ENCODE measurements at regions not wholly inside any gene's neighbourhood (a gene's known extent, or its start where the extent isn't known, plus 50 kb on each side); places are given as distances from the start of the nearest gene placed in this dataset.

DNA sequence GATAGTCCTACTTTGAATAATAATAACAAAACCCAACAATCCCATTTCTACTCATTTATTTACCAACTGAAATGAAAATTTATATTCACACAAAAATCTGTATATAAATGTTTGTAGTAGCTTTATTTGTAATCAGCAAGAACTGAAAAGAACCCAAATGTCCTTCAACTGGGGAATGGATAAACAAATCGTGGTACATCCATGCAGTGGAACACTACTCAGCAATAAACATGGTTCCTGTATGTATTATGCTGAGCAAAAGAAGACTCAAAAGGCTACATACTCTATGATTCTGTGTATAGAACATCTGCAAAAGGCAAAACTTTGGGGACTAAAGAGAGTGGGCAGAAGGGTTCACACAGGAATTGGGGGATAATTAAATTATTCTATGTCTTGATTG, 136.1 kb upstream of the HAND1 start:
- TF ChIP-seq, protein P1, sequence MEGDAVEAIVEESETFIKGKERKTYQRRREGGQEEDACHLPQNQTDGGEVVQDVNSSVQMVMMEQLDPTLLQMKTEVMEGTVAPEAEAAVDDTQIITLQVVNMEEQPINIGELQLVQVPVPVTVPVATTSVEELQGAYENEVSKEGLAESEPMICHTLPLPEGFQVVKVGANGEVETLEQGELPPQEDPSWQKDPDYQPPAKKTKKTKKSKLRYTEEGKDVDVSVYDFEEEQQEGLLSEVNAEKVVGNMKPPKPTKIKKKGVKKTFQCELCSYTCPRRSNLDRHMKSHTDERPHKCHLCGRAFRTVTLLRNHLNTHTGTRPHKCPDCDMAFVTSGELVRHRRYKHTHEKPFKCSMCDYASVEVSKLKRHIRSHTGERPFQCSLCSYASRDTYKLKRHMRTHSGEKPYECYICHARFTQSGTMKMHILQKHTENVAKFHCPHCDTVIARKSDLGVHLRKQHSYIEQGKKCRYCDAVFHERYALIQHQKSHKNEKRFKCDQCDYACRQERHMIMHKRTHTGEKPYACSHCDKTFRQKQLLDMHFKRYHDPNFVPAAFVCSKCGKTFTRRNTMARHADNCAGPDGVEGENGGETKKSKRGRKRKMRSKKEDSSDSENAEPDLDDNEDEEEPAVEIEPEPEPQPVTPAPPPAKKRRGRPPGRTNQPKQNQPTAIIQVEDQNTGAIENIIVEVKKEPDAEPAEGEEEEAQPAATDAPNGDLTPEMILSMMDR (IDR thresholded peaks at IDR 0.05; ENCODE audit: unreplicated experiment): no peak
- CTCF ChIA-PET: no interaction called here
- H3K4me3 Mint-ChIP-seq (ENCODE audit: low read depth, unreplicated experiment): no peak overlapping the region
- peaks cover 9% of the 10 kb centered on the region for H3K4me1 Mint-ChIP-seq (ENCODE audit: low read depth, unreplicated experiment)
- H3K36me3 Mint-ChIP-seq (ENCODE audit: insufficient read depth, unreplicated experiment): no peaks in the 10 kb centered on the region
- intact Hi-C loops (cut with micrococcal nuclease; ENCODE audit: unreplicated experiment): loop anchor here (5.0 kb wide), 1 partner anchor 192 kb away; no protein-coding TSS in a partner anchor
- no peak for DNase-seq
- no peak overlapping the region for H3K27ac Mint-ChIP-seq (ENCODE audit: unreplicated experiment)
- H3K9me3 Mint-ChIP-seq (ENCODE audit: low read depth, unreplicated experiment): no peaks in the 10 kb centered on the region
- peaks cover 84% of the 10 kb centered on the region for H3K27me3 Mint-ChIP-seq (ENCODE audit: unreplicated experiment)
- no TSS peak for BruUV-seq (replicated peaks)

DNA sequence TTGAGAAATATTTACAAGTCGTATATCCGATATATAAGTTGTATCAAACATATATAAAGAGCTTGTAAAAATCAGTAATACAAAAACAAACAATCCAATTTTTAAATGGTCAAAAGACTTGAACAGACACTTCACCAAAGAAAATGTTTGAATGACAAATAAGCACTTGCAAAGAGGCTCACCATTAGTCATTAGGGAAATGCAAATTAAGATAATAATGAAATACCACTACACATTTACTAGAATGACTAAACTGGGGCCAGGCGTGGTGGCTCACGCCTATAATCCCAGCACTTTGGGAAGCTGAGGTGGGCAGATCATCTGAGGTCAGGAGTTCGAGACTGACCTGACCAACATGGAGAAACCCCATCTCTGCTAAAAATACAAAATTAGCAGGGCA, 134.6 kb upstream of the HAND1 start:
- CTCF ChIA-PET: no interaction called here
- intact Hi-C loops (cut with micrococcal nuclease; ENCODE audit: unreplicated experiment): loop anchor here (5.0 kb wide), 1 partner anchor 190 kb away; no protein-coding TSS in a partner anchor
- H3K4me1 Mint-ChIP-seq (ENCODE audit: low read depth, unreplicated experiment): peaks cover 9% of the 10 kb centered on the region

DNA sequence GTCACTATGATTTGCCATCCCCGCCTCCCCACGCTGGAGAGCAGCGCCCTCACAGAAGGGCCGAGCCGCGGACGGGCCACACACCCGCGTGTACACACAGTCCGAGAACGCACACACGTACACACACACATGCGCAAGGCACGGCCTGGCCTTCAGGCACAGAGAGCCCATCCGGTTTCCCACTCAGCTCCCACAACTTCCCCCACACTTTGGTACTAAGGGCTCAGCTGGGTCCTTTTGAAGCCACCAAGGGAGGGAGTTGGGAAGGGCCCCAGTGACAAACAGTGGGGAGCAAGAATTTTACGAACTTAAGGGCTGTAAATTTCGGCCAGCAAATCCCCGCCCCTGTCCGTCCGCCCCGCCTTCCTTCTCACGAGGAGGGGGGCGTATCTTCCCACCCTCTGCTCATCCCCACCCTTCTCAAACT, 133.3 kb upstream of the HAND1 start:
- intact Hi-C loops (cut with micrococcal nuclease; ENCODE audit: unreplicated experiment): loop anchor here (2.0 to 5.0 kb wide), 3 partner anchors 91 to 539 kb away; no protein-coding TSS in a partner anchor
- no peak overlapping the region for H3K27ac Mint-ChIP-seq (ENCODE audit: unreplicated experiment)
- no peaks in the 10 kb centered on the region for H3K36me3 Mint-ChIP-seq (ENCODE audit: insufficient read depth, unreplicated experiment)
- no peak for DNase-seq
- CTCF ChIA-PET: interaction anchor here (0.7 to 1.0 kb wide), 3 partner anchors 15 to 539 kb away, joined by 3 to 8 read pairs (median 3); no protein-coding TSS in a partner anchor
- H3K4me1 Mint-ChIP-seq (ENCODE audit: low read depth, unreplicated experiment): peaks cover 9% of the 10 kb centered on the region
- H3K27me3 Mint-ChIP-seq (ENCODE audit: unreplicated experiment): peaks cover 88% of the 10 kb centered on the region
- TF ChIP-seq, protein P1 (IDR thresholded peaks at IDR 0.05; ENCODE audit: unreplicated experiment): no peak
- peak overlapping the region; percentile 48 for H3K4me3 Mint-ChIP-seq (ENCODE audit: low read depth, unreplicated experiment)
- H3K9me3 Mint-ChIP-seq (ENCODE audit: low read depth, unreplicated experiment): no peaks in the 10 kb centered on the region
- no TSS peak for BruUV-seq (replicated peaks)

More for the DNA sequence above, 134.6 kb upstream of the HAND1 start:
- no peaks in the 10 kb centered on the region for H3K9me3 Mint-ChIP-seq (ENCODE audit: low read depth, unreplicated experiment)
- BruUV-seq (replicated peaks): no TSS peak
- TF ChIP-seq, protein P1 (IDR thresholded peaks at IDR 0.05; ENCODE audit: unreplicated experiment): no peak
- no peak overlapping the region for H3K4me3 Mint-ChIP-seq (ENCODE audit: low read depth, unreplicated experiment)
- no peaks in the 10 kb centered on the region for H3K36me3 Mint-ChIP-seq (ENCODE audit: insufficient read depth, unreplicated experiment)
- H3K27ac Mint-ChIP-seq (ENCODE audit: unreplicated experiment): no peak overlapping the region
- DNase-seq: no peak
- peaks cover 81% of the 10 kb centered on the region for H3K27me3 Mint-ChIP-seq (ENCODE audit: unreplicated experiment)

DNA sequence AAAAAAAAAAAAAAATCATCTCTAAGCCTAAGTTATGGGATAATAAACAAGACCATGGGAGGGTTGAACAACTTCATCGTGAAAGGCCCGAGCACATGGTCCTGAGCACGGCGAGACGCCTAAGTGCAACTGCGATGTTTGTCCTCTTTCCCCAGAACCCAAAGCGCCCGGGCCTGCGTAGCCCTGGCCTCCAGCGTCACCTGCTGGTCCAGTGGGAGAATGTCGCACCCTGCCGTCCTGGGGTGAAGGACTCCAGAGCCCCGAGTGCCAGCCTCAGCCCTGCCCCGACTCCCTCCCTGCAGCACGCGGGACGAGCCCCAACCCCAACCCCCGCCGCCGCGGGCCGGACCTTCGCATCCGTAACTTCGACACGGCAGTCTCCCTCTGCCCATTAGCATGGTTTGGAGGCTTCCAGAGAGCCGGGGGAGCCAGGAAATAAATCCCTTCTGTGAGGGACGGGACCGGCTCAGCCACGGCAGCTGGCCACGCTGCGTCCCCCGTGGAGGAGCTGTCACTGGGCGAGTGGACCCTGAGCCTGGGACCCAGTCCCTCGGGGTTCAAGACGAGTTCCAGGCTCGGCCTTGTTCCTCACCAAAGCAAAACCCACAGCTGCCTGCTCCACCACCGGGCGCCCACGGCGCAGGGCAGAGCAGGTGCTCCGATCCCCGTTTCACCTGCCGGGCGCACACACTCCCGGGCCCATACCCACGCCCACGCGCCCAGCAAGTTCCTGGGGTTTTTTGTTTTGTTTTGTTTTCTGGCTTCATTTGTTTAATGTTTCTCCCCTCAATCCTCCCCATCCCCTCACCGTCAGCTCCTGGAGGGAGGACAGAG, 132.5 kb upstream of the HAND1 start:
- no TSS peak for BruUV-seq (replicated peaks)
- Mint-ChIP-seq H3K4me1 (ENCODE audit: low read depth, unreplicated experiment) (peaks cover 9% of the 10 kb centered on the region), H3K27me3 (ENCODE audit: unreplicated experiment) (peaks cover 89% of the 10 kb centered on the region), H3K9me3 (ENCODE audit: low read depth, unreplicated experiment) (no peaks in the 10 kb centered on the region), H3K27ac (ENCODE audit: unreplicated experiment) (no peak overlapping the region), H3K4me3 (ENCODE audit: low read depth, unreplicated experiment) (peak overlapping the region; percentile 48), H3K36me3 (ENCODE audit: insufficient read depth, unreplicated experiment) (no peaks in the 10 kb centered on the region)
- peak; percentile 89 for DNase-seq
- intact Hi-C loops (cut with micrococcal nuclease; ENCODE audit: unreplicated experiment): loop anchor here (1.0 to 5.0 kb wide), 4 partner anchors 90 to 538 kb away; no protein-coding TSS in a partner anchor
- TF ChIP-seq, protein P1 (IDR thresholded peaks at IDR 0.05; ENCODE audit: unreplicated experiment): peak; percentile 93
- CTCF ChIA-PET: interaction anchor here (0.7 to 1.2 kb wide), 4 partner anchors 16 to 538 kb away, joined by 3 to 8 read pairs (median 4); no protein-coding TSS in a partner anchor
